ENCODE measurements at regions not wholly inside any gene's neighbourhood (a gene's known extent, or its start where the extent isn't known, plus 50 kb on each side); places are given as distances from the start of the nearest gene placed in this dataset.

DNA sequence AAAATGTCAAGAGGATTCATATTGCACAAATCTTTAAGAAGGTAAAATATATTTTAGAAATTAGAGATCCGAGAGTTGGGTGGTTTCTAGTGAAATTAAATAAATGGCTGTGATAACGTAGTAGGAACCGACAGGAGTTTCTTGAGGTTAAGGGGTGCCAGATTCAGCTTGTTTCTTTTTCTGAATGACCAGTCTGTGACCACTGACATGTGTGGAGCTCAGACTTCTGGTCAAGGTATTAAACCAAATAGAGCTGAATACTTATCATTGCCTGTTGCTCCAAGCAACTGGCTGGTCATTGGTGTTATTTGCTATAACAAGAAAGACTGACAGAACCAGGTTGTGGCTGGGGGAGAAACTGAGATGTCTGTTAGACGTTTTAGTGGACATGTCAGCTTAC is 408.2 kb upstream of the HS6ST1 start:
- TF ChIP-seq, protein P1, sequence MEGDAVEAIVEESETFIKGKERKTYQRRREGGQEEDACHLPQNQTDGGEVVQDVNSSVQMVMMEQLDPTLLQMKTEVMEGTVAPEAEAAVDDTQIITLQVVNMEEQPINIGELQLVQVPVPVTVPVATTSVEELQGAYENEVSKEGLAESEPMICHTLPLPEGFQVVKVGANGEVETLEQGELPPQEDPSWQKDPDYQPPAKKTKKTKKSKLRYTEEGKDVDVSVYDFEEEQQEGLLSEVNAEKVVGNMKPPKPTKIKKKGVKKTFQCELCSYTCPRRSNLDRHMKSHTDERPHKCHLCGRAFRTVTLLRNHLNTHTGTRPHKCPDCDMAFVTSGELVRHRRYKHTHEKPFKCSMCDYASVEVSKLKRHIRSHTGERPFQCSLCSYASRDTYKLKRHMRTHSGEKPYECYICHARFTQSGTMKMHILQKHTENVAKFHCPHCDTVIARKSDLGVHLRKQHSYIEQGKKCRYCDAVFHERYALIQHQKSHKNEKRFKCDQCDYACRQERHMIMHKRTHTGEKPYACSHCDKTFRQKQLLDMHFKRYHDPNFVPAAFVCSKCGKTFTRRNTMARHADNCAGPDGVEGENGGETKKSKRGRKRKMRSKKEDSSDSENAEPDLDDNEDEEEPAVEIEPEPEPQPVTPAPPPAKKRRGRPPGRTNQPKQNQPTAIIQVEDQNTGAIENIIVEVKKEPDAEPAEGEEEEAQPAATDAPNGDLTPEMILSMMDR (IDR thresholded peaks at IDR 0.05 in 4 of 5, conservative IDR thresholded peaks at IDR 0.05 in 1 of 5), result no peak
- no peak for TF ChIP-seq POLR2A (IDR thresholded peaks at IDR 0.05)
